ENCODE measurements at regions not wholly inside any gene's neighbourhood (a gene's known extent, or its start where the extent isn't known, plus 50 kb on each side); places are given as distances from the start of the nearest gene placed in this dataset.

- TF ChIP-seq CTCF (IDR thresholded peaks at IDR 0.05) = no peak
- peaks cover 9% of the 10 kb centered on the region for H3K4me1 Mint-ChIP-seq (ENCODE audit: unreplicated experiment)
- DNase-seq (ENCODE audit: extremely low spot score, unreplicated experiment) = no peak
- no peaks in the 10 kb centered on the region for H3K9me3 Mint-ChIP-seq (ENCODE audit: unreplicated experiment)
- no peak overlapping the region for H3K27ac Mint-ChIP-seq (ENCODE audit: unreplicated experiment)
- peaks cover 12% of the 10 kb centered on the region for H3K27me3 Mint-ChIP-seq (ENCODE audit: unreplicated experiment)
- no peak overlapping the region for H3K4me3 Mint-ChIP-seq (ENCODE audit: unreplicated experiment)
- H3K36me3 Mint-ChIP-seq (ENCODE audit: unreplicated experiment) = no peaks in the 10 kb centered on the region
Observed at GRCh38 chr16:79303959-79304387, 296.6 kb downstream of the MAF start.

- no peak for DNase-seq (ENCODE audit: extremely low spot score, unreplicated experiment)
- no peaks in the 10 kb centered on the region for H3K36me3 Mint-ChIP-seq (ENCODE audit: unreplicated experiment)
- no peak overlapping the region for H3K4me3 Mint-ChIP-seq (ENCODE audit: unreplicated experiment)
- H3K9me3 Mint-ChIP-seq (ENCODE audit: unreplicated experiment) = no peaks in the 10 kb centered on the region
- H3K27ac Mint-ChIP-seq (ENCODE audit: unreplicated experiment) = no peak overlapping the region
- H3K27me3 Mint-ChIP-seq (ENCODE audit: unreplicated experiment) = peaks cover 8% of the 10 kb centered on the region
- H3K4me1 Mint-ChIP-seq (ENCODE audit: unreplicated experiment) = peaks cover 14% of the 10 kb centered on the region
- no peak for TF ChIP-seq CTCF (IDR thresholded peaks at IDR 0.05)
Observed at GRCh38 chr16:79303206-79303605, 297.3 kb downstream of the MAF start.

GRCh38 chr16:79302731-79303130, 297.8 kb downstream of the MAF start:
- TF ChIP-seq CTCF (IDR thresholded peaks at IDR 0.05) = no peak
- H3K36me3 Mint-ChIP-seq (ENCODE audit: unreplicated experiment) = no peaks in the 10 kb centered on the region
- H3K4me3 Mint-ChIP-seq (ENCODE audit: unreplicated experiment) = no peak overlapping the region

GRCh38 chr16:79301051-79301450, 299.5 kb downstream of the MAF start:
- no peak overlapping the region for H3K27ac Mint-ChIP-seq (ENCODE audit: unreplicated experiment)
- DNase-seq (ENCODE audit: extremely low spot score, unreplicated experiment) = no peak
- peaks cover 14% of the 10 kb centered on the region for H3K4me1 Mint-ChIP-seq (ENCODE audit: unreplicated experiment)
- no peak for TF ChIP-seq CTCF (IDR thresholded peaks at IDR 0.05)
- no peak overlapping the region for H3K4me3 Mint-ChIP-seq (ENCODE audit: unreplicated experiment)
- H3K36me3 Mint-ChIP-seq (ENCODE audit: unreplicated experiment) = no peaks in the 10 kb centered on the region
- H3K9me3 Mint-ChIP-seq (ENCODE audit: unreplicated experiment) = no peaks in the 10 kb centered on the region
- peaks cover 8% of the 10 kb centered on the region for H3K27me3 Mint-ChIP-seq (ENCODE audit: unreplicated experiment)

More at GRCh38 chr16:79302731-79303130, 297.8 kb downstream of the MAF start:
- H3K4me1 Mint-ChIP-seq (ENCODE audit: unreplicated experiment) = peaks cover 14% of the 10 kb centered on the region
- H3K27me3 Mint-ChIP-seq (ENCODE audit: unreplicated experiment) = peaks cover 8% of the 10 kb centered on the region
- no peak for DNase-seq (ENCODE audit: extremely low spot score, unreplicated experiment)
- no peak overlapping the region for H3K27ac Mint-ChIP-seq (ENCODE audit: unreplicated experiment)
- H3K9me3 Mint-ChIP-seq (ENCODE audit: unreplicated experiment) = no peaks in the 10 kb centered on the region

- H3K4me3 Mint-ChIP-seq (ENCODE audit: unreplicated experiment) = no peak overlapping the region
- H3K4me1 Mint-ChIP-seq (ENCODE audit: unreplicated experiment) = peaks cover 14% of the 10 kb centered on the region
- no peak overlapping the region for H3K27ac Mint-ChIP-seq (ENCODE audit: unreplicated experiment)
- no peak for TF ChIP-seq CTCF (IDR thresholded peaks at IDR 0.05)
- H3K9me3 Mint-ChIP-seq (ENCODE audit: unreplicated experiment) = no peaks in the 10 kb centered on the region
- H3K36me3 Mint-ChIP-seq (ENCODE audit: unreplicated experiment) = no peaks in the 10 kb centered on the region
- H3K27me3 Mint-ChIP-seq (ENCODE audit: unreplicated experiment) = peaks cover 8% of the 10 kb centered on the region
- no peak for DNase-seq (ENCODE audit: extremely low spot score, unreplicated experiment)
Observed at GRCh38 chr16:79298894-79299799, 301.4 kb downstream of the MAF start.

Measured in osteocyte (in vitro differentiated cells).